HG03066 (cell line): ENCODE measurements at regions not wholly inside any gene's neighbourhood (a gene's known extent, or its start where the extent isn't known, plus 50 kb on each side); places are given as distances from the start of the nearest gene placed in this dataset.

Experiments
- ATAC-seq: cut with Tn5 transposase; IDR thresholded peaks from one replicate; pipeline ENCODE4 v1.9.1; 2021; ENCODE audit warnings: low read depth; ENCODE audit not compliant: unreplicated experiment

GRCh38 chr21:43333298-43334062 is 93.5 kb downstream of the SIK1 start:
- no peak for ATAC-seq

GRCh38 chr21:43332861-43333297 is 94.1 kb downstream of the SIK1 start:
- ATAC-seq, result no peak

GRCh38 chr21:43331962-43332828 is 94.7 kb downstream of the SIK1 start:
- no peak for ATAC-seq

GRCh38 chr21:43331111-43331961 is 95.6 kb downstream of the SIK1 start:
- ATAC-seq, result no peak

GRCh38 chr21:43330306-43330881 is 96.5 kb downstream of the SIK1 start:
- ATAC-seq, result no peak

GRCh38 chr21:43329711-43330269 is 97.1 kb downstream of the SIK1 start:
- ATAC-seq, result no peak

- no peak for ATAC-seq
Measured at GRCh38 chr21:43328958-43329691, 97.8 kb downstream of the SIK1 start.

- no peak for ATAC-seq
Measured at GRCh38 chr21:43328185-43328957, 98.6 kb downstream of the SIK1 start.

GRCh38 chr21:43325968-43326715 is 100.8 kb downstream of the SIK1 start:
- ATAC-seq, result no peak

GRCh38 chr21:43325036-43325435 is 101.9 kb downstream of the SIK1 start:
- ATAC-seq, result no peak

- ATAC-seq, result no peak
Measured at GRCh38 chr21:43324596-43324995, 102.3 kb downstream of the SIK1 start.

- no peak for ATAC-seq
Measured at GRCh38 chr21:43323244-43324005, 103.5 kb downstream of the SIK1 start.

- ATAC-seq, result no peak
Measured at GRCh38 chr21:43322805-43323204, 104.1 kb downstream of the SIK1 start.

- no peak for ATAC-seq
Measured at GRCh38 chr21:43322311-43322710, 104.6 kb downstream of the SIK1 start.

- ATAC-seq, result no peak
Measured at GRCh38 chr21:43321611-43322010, 105.3 kb downstream of the SIK1 start.

- no peak for ATAC-seq
Measured at GRCh38 chr21:43321111-43321510, 105.8 kb downstream of the SIK1 start.

- no peak for ATAC-seq
Measured at GRCh38 chr21:43320526-43320925, 106.4 kb downstream of the SIK1 start.
